Activated CD4-positive, alpha-beta T cell treated with anti-CD3 and anti-CD28 coated beads for 36 hours (primary cell): ENCODE measurements at regions not wholly inside any gene's neighbourhood (a gene's known extent, or its start where the extent isn't known, plus 50 kb on each side); places are given as distances from the start of the nearest gene placed in this dataset.

Experiments used
- ATAC-seq: fragments of 200-7000 bp; cut with Tn5 transposase; one replicate; pipeline ENCODE4 v1.10.0; 2021; ENCODE audit warnings: mild to moderate bottlenecking, moderate library complexity
- CTCF ChIA-PET: fragments of 350-600 bp; sonication (Branson Sonifier 250); formaldehyde crosslinking; loops from one replicate; lab custom pipeline; 2021; ENCODE audit warnings: antibody characterized with exemption; lab: Charles Lee
- POLR2A ChIA-PET: fragments of 350-600 bp; sonication (Branson Sonifier 250); formaldehyde crosslinking; loops from one replicate; lab custom pipeline; 2021; ENCODE audit warnings: antibody characterized with exemption, inconsistent platforms; lab: Charles Lee
- DNase-seq: peaks from one replicate; pipeline ENCODE4 v3.0.0-alpha.2; 2020
- H3K27ac Mint-ChIP-seq: one replicate; pipeline ENCODE4 v1.8.0; 2021; ENCODE audit warnings: mixed read lengths
- H3K27me3 Mint-ChIP-seq: one replicate; pipeline ENCODE4 v1.8.0; 2021; ENCODE audit warnings: mixed read lengths
- H3K36me3 Mint-ChIP-seq: one replicate; pipeline ENCODE4 v1.8.0; 2021; ENCODE audit warnings: low read depth, mixed read lengths
- H3K4me1 Mint-ChIP-seq: one replicate; pipeline ENCODE4 v1.8.0; 2021; ENCODE audit warnings: mixed read lengths
- H3K4me3 Mint-ChIP-seq: one replicate; pipeline ENCODE4 v1.8.0; 2021; ENCODE audit warnings: mild to moderate bottlenecking, moderate library complexity, mixed read lengths
- H3K9me3 Mint-ChIP-seq: one replicate; pipeline ENCODE4 v1.8.0; 2021; ENCODE audit warnings: low read depth, mixed read lengths
- intact Hi-C, 2 experiments: fragments of 100-400 bp; cut with DNase I in 1 of 2; cut with micrococcal nuclease in 1 of 2; formaldehyde crosslinking; loops; one replicate each; pipeline versions ENCODE4 v1.14.2 to v1.15.1; 2022 to 2024; cut with DNase I, micrococcal nuclease

DNA sequence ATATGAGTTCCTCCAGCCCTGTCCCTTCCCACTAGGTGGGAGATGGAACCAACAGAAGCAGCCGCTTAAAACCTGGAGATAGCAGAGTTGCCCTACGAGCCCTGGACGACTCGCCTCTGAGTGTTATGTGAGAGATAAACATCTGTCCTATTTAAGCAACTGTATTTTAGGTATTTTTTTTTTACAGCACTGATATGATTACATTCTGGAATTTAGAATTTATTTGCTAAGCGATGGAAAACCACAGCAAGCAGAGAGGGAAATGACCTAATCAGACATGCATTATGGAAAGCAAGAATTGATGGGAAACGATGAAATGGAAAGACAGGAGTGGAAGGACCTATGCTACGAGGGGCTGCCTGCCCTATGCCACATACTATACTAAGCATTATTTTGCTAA lies 379.0 kb upstream of the IL12A start:
- no peak overlapping the region for H3K27ac Mint-ChIP-seq
- intact Hi-C loops = no loop called here
- H3K36me3 Mint-ChIP-seq = no peaks in the 10 kb centered on the region
- ChIA-PET CTCF (no interaction called here), POLR2A (no interaction called here)
- no peak overlapping the region for H3K4me3 Mint-ChIP-seq
- H3K9me3 Mint-ChIP-seq = no peaks in the 10 kb centered on the region
- peaks cover 2% of the 10 kb centered on the region for H3K27me3 Mint-ChIP-seq
- no peak for ATAC-seq
- no peak for DNase-seq
- no peaks in the 10 kb centered on the region for H3K4me1 Mint-ChIP-seq

DNA sequence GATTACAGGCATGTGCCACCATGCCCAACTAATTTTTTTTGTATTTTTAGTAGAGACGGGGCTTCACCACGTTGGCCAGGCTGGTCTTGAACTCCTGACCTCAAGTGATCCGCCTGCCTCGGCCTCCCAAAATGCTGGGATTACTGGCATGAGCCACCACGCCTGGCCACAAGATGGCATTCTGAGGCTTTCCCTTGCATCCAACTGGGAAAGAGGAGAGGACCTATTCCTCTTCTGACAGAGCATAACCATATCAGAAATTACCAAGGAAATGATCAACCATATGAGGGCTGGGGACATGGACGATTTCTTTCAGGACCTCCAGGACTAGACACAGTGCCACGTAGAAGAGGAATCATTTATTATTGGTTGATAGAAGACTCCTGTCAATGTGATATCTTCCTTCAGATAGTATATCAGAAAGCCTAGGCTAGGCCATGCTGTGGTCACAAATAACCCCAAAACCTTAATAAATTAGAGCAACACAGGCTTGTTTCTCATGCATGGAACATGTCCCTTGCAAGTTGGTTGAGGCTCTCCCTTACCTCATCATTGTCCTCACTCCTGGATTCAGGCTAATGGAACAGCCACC lies 372.3 kb upstream of the IL12A start:
- DNase-seq = no peak
- H3K4me3 Mint-ChIP-seq = no peak overlapping the region
- CTCF ChIA-PET = interaction anchor here (0.6 kb wide), 1 partner anchor 104 kb away, joined by 3 read pairs; no protein-coding TSS in a partner anchor
- H3K4me1 Mint-ChIP-seq = no peaks in the 10 kb centered on the region
- POLR2A ChIA-PET = no interaction called here
- H3K27ac Mint-ChIP-seq = no peak overlapping the region
- H3K36me3 Mint-ChIP-seq = no peaks in the 10 kb centered on the region
- H3K27me3 Mint-ChIP-seq = no peaks in the 10 kb centered on the region
- no peak for ATAC-seq
- intact Hi-C loops = loop anchor here in 1 of 2 experiments (5.0 kb wide), 1 partner anchor 191 kb away; no protein-coding TSS in a partner anchor
- no peaks in the 10 kb centered on the region for H3K9me3 Mint-ChIP-seq

DNA sequence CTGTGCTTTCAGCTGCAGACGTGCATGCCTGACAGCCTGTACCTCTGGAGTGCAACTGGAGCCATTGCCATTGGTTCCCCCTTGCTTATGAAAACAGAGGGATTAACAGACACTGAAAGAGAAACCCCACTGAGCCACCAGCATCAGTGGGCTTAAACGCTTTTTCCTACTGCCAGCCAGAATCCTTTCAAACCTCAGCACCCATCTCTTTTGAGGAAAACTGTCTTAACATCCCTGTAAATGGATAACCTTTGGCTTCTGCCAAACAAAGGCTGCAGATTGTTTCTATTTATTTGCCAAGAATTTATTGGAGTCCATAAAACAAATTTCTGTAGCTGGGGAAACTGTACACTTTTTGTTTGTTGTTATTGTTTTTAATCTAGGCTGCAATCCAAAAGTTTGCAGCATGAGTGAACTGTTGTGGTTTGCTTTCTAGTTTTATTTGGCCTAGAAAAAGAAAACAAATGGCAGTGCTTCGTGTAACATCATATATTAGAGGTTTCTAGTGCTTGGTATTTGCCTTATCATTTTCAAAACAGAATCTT lies 369.2 kb upstream of the IL12A start:
- DNase-seq (no peak), ATAC-seq (no peak)
- H3K9me3 Mint-ChIP-seq = no peaks in the 10 kb centered on the region
- intact Hi-C loops = loop anchor here in 1 of 2 experiments (5.0 kb wide), 1 partner anchor 188 kb away; no protein-coding TSS in a partner anchor
- H3K4me3 Mint-ChIP-seq = no peak overlapping the region
- no peaks in the 10 kb centered on the region for H3K36me3 Mint-ChIP-seq
- H3K4me1 Mint-ChIP-seq = no peaks in the 10 kb centered on the region
- H3K27ac Mint-ChIP-seq = no peak overlapping the region
- no peaks in the 10 kb centered on the region for H3K27me3 Mint-ChIP-seq
- ChIA-PET CTCF (no interaction called here), POLR2A (no interaction called here)

DNA sequence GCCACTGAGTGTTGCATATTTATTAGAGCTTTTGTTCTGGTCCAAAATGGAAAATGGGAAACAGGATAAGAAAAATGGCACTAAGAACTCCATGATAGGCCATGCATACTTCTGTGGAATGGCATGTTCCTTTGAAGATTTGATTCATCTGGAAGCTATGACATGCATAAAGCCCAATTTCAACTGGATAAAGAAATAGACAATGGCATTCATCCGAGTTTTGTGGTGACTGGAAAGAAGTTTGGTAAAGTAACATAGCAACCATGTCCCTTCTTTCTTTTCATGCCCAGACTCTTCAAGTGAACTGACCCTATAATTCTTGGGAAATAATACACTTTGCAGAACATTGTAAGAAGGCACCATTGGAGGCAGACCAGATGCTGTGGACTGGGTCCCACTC lies 368.4 kb upstream of the IL12A start:
- H3K27me3 Mint-ChIP-seq = no peaks in the 10 kb centered on the region
- no peaks in the 10 kb centered on the region for H3K4me1 Mint-ChIP-seq
- H3K36me3 Mint-ChIP-seq = no peaks in the 10 kb centered on the region
- intact Hi-C loops = no loop called here
- H3K27ac Mint-ChIP-seq = no peak overlapping the region
- ATAC-seq = no peak
- H3K4me3 Mint-ChIP-seq = no peak overlapping the region
- H3K9me3 Mint-ChIP-seq = no peaks in the 10 kb centered on the region
- ChIA-PET CTCF (no interaction called here), POLR2A (no interaction called here)
- no peak for DNase-seq

DNA sequence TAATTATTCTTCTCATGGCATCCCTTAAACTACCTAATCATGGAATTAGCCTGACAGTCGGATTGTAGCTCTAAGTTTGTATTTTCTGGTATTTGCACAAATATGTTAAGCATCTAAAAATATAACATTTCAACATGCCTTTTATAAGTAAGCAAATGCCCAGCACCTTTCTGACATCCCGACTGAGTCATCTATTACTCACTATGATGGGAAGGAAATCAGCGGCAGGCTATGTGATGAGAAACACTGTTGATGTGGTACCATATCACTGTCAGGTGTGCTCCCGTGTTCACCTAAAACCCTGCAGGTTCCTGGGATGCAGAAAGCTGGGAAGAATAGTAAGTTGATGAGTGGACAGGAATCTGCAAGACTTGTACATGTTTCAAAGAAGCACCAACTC lies 367.8 kb upstream of the IL12A start:
- no peaks in the 10 kb centered on the region for H3K9me3 Mint-ChIP-seq
- H3K36me3 Mint-ChIP-seq = no peaks in the 10 kb centered on the region
- DNase-seq (no peak), ATAC-seq (no peak)
- no peak overlapping the region for H3K27ac Mint-ChIP-seq
- no peak overlapping the region for H3K4me3 Mint-ChIP-seq
- POLR2A ChIA-PET = no interaction called here
- no peaks in the 10 kb centered on the region for H3K27me3 Mint-ChIP-seq
- CTCF ChIA-PET = no interaction called here
- H3K4me1 Mint-ChIP-seq = no peaks in the 10 kb centered on the region
- intact Hi-C loops = no loop called here

DNA sequence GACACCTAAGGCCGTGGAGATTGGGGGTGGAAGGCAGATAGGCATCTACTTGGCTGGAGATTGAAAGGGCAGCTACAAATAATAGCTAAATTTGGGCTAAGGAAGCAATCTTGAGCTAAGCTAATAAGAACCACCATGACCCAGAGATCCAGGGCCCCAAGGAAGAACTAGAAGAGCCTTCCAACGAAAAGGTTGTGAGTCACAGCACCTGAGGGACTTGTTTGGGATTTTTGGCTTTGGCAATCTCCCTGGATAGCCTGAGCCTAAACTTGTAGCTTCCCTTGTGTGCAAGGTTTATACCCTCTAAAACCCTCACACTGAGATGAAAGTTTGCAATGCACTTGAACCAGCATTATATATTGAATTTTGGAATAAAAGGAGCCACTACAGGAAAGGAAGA lies 364.0 kb upstream of the IL12A start:
- ATAC-seq (no peak), DNase-seq (no peak)
- intact Hi-C loops = no loop called here
- no peaks in the 10 kb centered on the region for H3K36me3 Mint-ChIP-seq
- no peak overlapping the region for H3K4me3 Mint-ChIP-seq
- no peaks in the 10 kb centered on the region for H3K27me3 Mint-ChIP-seq
- CTCF ChIA-PET = no interaction called here
- POLR2A ChIA-PET = no interaction called here
- no peaks in the 10 kb centered on the region for H3K4me1 Mint-ChIP-seq
- H3K9me3 Mint-ChIP-seq = no peaks in the 10 kb centered on the region
- no peak overlapping the region for H3K27ac Mint-ChIP-seq

DNA sequence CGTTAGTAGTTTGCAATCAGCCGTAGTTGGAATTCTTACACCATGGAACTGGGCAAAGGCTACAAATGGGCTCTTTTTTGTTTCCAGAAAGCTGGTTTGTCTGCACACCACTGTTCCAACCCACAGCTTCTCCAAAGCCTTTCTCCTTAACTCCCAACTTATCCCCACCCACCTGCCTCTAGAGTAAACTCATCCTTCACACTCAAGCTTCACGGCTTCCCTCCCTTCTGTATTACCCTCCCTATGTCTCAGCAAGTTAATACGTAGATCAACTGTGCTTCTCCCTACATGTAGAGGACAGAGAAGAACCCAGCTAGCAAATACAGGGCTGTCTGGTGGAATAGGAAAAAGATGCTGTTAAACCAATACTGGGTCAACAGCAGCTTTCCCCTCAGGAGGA lies 363.0 kb upstream of the IL12A start:
- Mint-ChIP-seq H3K27me3 (no peaks in the 10 kb centered on the region), H3K27ac (no peak overlapping the region), H3K9me3 (no peaks in the 10 kb centered on the region), H3K36me3 (no peaks in the 10 kb centered on the region), H3K4me1 (no peaks in the 10 kb centered on the region), H3K4me3 (no peak overlapping the region)
- POLR2A ChIA-PET = no interaction called here
- CTCF ChIA-PET = interaction anchor here (0.9 kb wide), 1 partner anchor 548 kb away, joined by 3 read pairs; no protein-coding TSS in a partner anchor
- ATAC-seq (no peak), DNase-seq (no peak)
- intact Hi-C loops = no loop called here

DNA sequence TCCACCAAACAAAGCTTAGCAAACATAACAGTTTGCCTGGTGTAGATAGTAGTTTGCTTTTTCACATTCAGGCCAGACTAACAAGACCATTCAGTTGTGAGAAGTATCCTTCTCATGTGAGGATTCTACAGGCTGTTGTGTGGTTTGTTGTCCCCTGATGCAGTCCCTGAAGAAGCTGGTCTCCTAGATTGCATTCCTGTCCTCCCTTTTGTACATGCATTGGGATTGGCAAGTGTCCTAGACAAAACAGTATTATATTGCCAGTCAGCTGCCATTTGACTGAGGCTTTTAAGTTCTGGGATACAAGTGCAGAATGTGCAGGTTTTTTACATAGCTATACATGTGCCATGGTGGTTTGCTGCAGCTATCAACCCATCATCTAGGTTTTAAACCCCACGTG lies 362.0 kb upstream of the IL12A start:
- intact Hi-C loops = no loop called here
- Mint-ChIP-seq H3K4me3 (no peak overlapping the region), H3K4me1 (no peaks in the 10 kb centered on the region), H3K9me3 (no peaks in the 10 kb centered on the region), H3K27ac (no peak overlapping the region), H3K36me3 (no peaks in the 10 kb centered on the region), H3K27me3 (no peaks in the 10 kb centered on the region)
- no peak for ATAC-seq
- no peak for DNase-seq
- ChIA-PET POLR2A (no interaction called here), CTCF (no interaction called here)

DNA sequence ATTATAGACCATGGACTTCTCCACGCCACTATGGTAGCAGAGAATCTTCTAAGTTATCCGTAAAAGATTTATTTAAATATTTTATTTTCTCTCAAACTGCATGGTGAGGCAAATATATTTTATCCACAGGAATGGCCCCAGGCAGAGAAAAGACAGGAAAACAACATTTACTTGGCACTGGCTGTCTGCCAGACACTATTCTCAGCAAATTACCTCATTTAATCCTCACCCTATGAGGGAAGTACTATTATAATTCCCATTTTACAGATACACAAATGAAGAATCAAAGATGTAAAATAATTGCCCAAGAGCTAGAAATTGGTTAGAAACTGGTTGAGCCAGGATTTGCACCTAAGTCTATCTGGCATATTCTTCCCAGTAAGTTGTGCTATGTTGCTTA lies 361.4 kb upstream of the IL12A start:
- Mint-ChIP-seq H3K4me3 (no peak overlapping the region), H3K4me1 (no peaks in the 10 kb centered on the region)
- POLR2A ChIA-PET = no interaction called here

DNA sequence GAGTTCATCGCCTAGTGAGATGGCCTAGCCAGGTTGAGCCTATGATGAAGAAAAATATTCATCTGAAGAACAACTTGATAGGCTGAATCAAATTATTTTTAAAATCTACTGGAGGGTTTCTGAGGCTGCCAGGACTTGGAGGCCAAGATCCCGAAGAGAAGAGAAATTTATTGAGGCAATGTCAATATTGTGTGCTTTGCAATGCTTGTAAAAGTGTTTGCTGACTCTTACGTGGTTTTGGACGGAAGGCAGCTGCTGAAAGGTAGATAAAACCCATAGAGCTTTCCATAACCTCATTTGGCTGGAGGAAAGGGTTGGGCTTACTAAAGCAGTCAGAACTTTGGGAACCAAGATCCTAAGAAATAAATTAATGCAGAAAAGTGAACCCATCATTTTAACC lies 361.0 kb upstream of the IL12A start:
- H3K27ac Mint-ChIP-seq = no peak overlapping the region
- H3K4me1 Mint-ChIP-seq = no peaks in the 10 kb centered on the region
- H3K4me3 Mint-ChIP-seq = no peak overlapping the region
- H3K27me3 Mint-ChIP-seq = no peaks in the 10 kb centered on the region
- DNase-seq (no peak), ATAC-seq (no peak)
- intact Hi-C loops = no loop called here
- H3K36me3 Mint-ChIP-seq = no peaks in the 10 kb centered on the region
- ChIA-PET POLR2A (no interaction called here), CTCF (no interaction called here)
- H3K9me3 Mint-ChIP-seq = no peaks in the 10 kb centered on the region

More for the DNA sequence above, 361.4 kb upstream of the IL12A start:
- ATAC-seq = no peak
- Mint-ChIP-seq H3K27ac (no peak overlapping the region), H3K36me3 (no peaks in the 10 kb centered on the region), H3K9me3 (no peaks in the 10 kb centered on the region), H3K27me3 (no peaks in the 10 kb centered on the region)
- DNase-seq = no peak
- CTCF ChIA-PET = no interaction called here
- intact Hi-C loops = no loop called here

DNA sequence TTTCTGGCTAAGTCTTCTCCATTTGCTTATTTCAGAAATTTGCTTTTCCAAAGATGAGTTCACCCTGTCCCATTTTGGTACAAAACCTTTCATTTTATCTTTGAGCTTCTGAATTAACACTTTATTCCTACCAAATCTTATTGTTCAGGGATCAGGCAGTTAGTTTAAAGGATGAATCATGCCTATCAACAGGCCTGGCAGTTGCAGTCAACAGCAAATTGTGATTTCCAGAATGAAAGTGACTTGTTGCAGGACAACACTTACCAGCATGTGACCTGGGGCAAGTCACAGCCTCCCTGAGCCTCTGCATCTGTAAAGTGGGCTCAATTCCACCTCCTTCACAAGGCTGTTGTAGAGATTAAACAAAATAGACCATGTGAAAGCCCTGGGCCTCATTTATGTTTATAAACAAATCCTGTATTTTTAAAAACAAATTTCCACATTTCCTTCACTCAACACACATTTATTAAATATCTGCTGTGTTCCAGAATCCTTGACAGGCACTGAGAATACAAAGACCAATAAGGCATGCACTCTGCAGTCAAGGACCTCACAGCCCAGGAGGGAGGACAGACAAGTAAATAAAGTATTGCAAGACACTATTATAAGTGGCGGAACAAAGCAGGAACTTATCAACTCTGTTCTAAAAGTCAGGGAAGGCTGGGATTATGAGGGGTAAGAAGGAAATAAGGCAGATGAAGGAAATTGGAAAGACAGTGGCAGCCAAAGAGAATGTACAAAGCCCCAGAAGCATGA lies 359.1 kb upstream of the IL12A start:
- Mint-ChIP-seq H3K27me3 (no peaks in the 10 kb centered on the region), H3K4me1 (no peaks in the 10 kb centered on the region), H3K27ac (no peak overlapping the region), H3K4me3 (no peak overlapping the region), H3K36me3 (no peaks in the 10 kb centered on the region), H3K9me3 (no peaks in the 10 kb centered on the region)
- intact Hi-C loops = no loop called here
- DNase-seq (no peak), ATAC-seq (no peak)
- POLR2A ChIA-PET = no interaction called here
- CTCF ChIA-PET = no interaction called here

DNA sequence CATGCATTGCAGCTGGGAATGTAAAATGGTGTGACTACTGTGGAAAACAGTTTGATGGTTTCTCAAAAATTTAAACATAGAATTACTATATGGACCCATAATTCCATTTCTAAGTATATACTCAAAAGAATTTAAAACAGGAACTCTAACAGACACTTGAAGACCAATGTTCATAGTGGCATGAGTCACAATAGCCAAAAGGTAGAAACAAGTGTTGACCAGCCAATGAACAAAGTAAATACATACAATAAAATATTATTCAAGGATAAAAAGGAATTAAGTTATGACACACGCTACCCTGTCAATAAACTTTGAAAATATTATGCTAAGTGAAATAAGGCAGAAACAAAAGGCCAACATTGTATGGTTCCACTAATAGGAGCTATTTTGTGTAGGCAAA lies 357.4 kb upstream of the IL12A start:
- no peaks in the 10 kb centered on the region for H3K27me3 Mint-ChIP-seq

More for the DNA sequence above, 357.4 kb upstream of the IL12A start:
- no peaks in the 10 kb centered on the region for H3K4me1 Mint-ChIP-seq
- ATAC-seq = no peak
- H3K9me3 Mint-ChIP-seq = no peaks in the 10 kb centered on the region
- H3K36me3 Mint-ChIP-seq = no peaks in the 10 kb centered on the region
- intact Hi-C loops = no loop called here
- ChIA-PET CTCF (no interaction called here), POLR2A (no interaction called here)
- no peak overlapping the region for H3K27ac Mint-ChIP-seq
- no peak overlapping the region for H3K4me3 Mint-ChIP-seq
- DNase-seq = no peak
